Stimulated activated CD4-positive, alpha-beta T cell treated with anti-CD3 and anti-CD28 coated beads, TNF-alpha, amount 100 ng/mL, for 48 hours (primary cell): ENCODE measurements at regions not wholly inside any gene's neighbourhood (a gene's known extent, or its start where the extent isn't known, plus 50 kb on each side); places are given as distances from the start of the nearest gene placed in this dataset.

Experiments used
- DNase-seq, 3 donors: peaks; one replicate each; pipeline ENCODE4 v3.0.0-alpha.2; 2020; ENCODE audit warnings: low read depth in 3 of 3

GRCh38 chr10:2251631-2252030, 514.3 kb upstream of the ADARB2 start:
- DNase-seq: no peak

- no peak for DNase-seq
These were observed 509.4 kb upstream of the ADARB2 start for GRCh38 chr10:2246747-2247146.

GRCh38 chr10:2245580-2245979, 508.3 kb upstream of the ADARB2 start:
- DNase-seq: no peak

GRCh38 chr10:2244471-2244870, 507.1 kb upstream of the ADARB2 start:
- no peak for DNase-seq

GRCh38 chr10:2236876-2237275, 499.6 kb upstream of the ADARB2 start:
- DNase-seq: no peak

- DNase-seq: no peak
These were observed 495.2 kb upstream of the ADARB2 start for GRCh38 chr10:2232479-2232878.

- no peak for DNase-seq
These were observed 493.2 kb upstream of the ADARB2 start for GRCh38 chr10:2230478-2230877.

GRCh38 chr10:2228320-2228901, 491.1 kb upstream of the ADARB2 start:
- DNase-seq: no peak

GRCh38 chr10:2225609-2226008, 488.3 kb upstream of the ADARB2 start:
- DNase-seq: no peak

- DNase-seq: no peak
These were observed 486.4 kb upstream of the ADARB2 start for GRCh38 chr10:2223548-2224320.

GRCh38 chr10:2222631-2223030, 485.3 kb upstream of the ADARB2 start:
- DNase-seq: no peak

- DNase-seq: no peak
These were observed 477.5 kb upstream of the ADARB2 start for GRCh38 chr10:2214805-2215204.

- no peak for DNase-seq
These were observed 476.8 kb upstream of the ADARB2 start for GRCh38 chr10:2214092-2214491.

GRCh38 chr10:2212244-2212834, 475.0 kb upstream of the ADARB2 start:
- no peak for DNase-seq

- no peak for DNase-seq
These were observed 472.8 kb upstream of the ADARB2 start for GRCh38 chr10:2210088-2210487.

GRCh38 chr10:2208106-2208505, 470.8 kb upstream of the ADARB2 start:
- no peak for DNase-seq

GRCh38 chr10:2207246-2207922, 470.1 kb upstream of the ADARB2 start:
- DNase-seq: no peak

- DNase-seq: no peak
These were observed 468.1 kb upstream of the ADARB2 start for GRCh38 chr10:2205406-2205805.

- DNase-seq: no peak
These were observed 465.1 kb upstream of the ADARB2 start for GRCh38 chr10:2202401-2202800.

- DNase-seq: no peak
These were observed 464.3 kb upstream of the ADARB2 start for GRCh38 chr10:2201534-2202099.

- DNase-seq: no peak
These were observed 460.3 kb upstream of the ADARB2 start for GRCh38 chr10:2197663-2198062.

- DNase-seq: no peak
These were observed 458.9 kb upstream of the ADARB2 start for GRCh38 chr10:2196272-2196671.
